Stimulated activated CD8-positive, alpha-beta memory T cell treated with anti-CD3 and anti-CD28 coated beads, Interleukin-15, amount 100 ng/mL, for 48 hours (primary cell): ENCODE measurements at regions not wholly inside any gene's neighbourhood (a gene's known extent, or its start where the extent isn't known, plus 50 kb on each side); places are given as distances from the start of the nearest gene placed in this dataset.

ENCODE experiments used
- DNase-seq, 2 donors: peaks; one replicate each; pipeline ENCODE4 v3.0.0-alpha.2; 2020; ENCODE audit warnings: low read depth in 2 of 2

DNA sequence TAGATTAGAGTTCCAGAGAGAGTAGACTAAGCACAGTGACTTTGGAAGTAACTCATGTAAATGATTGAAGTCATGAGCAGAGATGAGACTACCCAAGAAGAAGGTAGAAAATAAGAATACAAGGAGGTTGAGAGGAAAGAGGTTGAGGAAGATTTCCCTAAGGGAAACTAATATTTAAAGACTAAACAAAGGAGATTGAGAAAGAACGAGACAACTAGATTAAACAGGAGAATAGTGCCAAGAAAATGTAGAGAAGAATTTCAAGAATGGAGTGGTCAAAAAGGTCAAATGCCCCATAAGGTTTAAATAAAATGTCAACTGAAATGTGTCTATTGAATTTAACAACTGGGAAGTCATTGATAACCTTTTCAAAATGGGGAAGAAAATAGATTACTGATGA, 59.0 kb downstream of the RPS29 start:
- no peak for DNase-seq

DNA sequence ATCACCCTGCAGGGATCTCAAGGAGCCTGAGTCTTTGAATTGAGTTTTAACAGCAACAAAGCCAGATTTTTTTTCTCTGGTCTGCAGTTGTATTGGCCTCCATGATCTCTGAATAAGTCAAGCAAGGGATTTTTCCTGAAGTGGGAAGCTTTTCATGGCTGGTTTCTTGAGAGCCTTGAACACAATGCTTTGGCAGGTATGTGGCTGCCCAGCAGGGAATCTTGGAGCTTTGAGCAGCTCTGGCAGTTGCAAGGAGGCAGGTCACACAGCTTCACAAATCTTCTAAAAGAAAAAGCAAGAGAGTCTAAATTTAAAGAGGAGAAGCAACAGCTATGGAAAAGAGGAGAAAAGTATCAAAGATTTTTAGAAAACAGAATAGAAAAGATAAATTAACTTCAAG, 60.1 kb downstream of the RPS29 start:
- no peak for DNase-seq

DNA sequence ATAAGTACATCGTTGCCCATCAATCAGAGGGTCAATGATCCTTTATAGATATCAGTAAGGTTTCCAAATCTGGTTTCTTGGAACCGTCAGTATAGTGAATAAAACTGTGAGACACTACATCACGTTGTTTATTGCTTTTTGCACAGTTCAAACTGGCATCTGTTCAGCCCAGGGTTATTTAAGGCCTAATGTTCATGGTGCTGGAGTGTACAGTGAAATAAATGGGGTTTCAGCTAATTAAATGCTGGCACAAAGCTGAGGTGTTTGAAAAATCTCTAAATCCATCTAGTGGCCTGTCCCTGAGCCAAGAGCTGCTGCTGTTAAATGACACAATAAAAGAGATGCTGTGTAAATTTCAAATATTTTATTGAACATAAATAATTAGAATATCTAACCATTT, 69.9 kb downstream of the RPS29 start:
- DNase-seq: no peak

DNA sequence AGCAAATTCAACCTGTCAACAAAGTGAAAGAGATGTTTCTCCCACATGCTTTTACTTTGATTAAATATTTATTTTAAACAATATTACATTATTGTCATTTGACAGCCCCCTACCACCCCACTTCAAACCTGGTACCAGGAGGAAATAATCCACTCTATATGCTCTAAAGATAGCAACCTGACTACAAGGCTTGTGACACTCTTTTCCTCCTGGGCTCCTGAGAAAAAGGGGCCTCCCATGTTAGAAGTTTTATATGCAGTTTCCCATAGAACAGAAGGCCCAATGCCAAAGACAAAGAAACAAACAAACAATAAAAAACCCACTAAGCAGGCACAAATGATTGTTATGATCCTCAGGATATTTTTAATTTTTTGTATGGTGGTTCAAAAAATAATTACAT, 73.6 kb downstream of the RPS29 start:
- no peak for DNase-seq

DNA sequence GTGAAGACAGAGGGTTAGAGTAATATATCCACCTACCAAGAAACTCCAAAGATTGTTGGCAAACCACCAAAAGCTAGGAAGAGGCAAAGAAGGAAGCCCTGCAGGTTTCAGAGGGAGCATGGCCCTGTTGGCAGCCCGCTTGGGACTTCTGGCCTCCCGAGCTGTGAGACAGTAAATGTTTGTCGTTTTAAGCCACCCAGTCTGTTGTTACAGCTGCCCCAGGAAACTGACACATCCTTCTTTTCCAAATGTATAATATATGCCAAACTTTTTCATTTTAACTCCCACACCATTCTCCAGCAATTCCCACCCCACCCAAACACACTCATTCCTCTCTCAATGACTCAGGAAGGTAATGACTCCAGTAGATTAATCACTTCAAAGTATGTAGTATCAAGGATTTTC, 74.0 kb downstream of the RPS29 start:
- DNase-seq: no peak

DNA sequence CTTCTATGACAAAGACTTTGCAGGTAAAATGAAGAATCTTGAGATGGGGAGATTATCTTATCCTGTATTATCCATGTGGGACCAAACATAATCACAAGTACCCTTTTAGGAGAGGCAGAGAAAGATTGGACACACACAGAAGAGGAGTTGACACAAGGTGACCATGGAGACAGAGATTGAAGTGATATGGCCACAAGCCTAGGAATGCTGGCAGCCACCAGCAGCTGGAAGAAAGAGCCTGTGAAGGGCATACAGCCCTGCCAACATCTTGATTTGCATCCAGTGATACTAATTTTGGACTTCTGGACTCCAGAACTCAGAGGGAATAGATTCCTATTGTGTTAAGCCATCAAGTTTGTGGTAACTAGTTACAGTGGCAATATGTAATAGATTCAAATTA, 78.1 kb downstream of the RPS29 start:
- no peak for DNase-seq

DNA sequence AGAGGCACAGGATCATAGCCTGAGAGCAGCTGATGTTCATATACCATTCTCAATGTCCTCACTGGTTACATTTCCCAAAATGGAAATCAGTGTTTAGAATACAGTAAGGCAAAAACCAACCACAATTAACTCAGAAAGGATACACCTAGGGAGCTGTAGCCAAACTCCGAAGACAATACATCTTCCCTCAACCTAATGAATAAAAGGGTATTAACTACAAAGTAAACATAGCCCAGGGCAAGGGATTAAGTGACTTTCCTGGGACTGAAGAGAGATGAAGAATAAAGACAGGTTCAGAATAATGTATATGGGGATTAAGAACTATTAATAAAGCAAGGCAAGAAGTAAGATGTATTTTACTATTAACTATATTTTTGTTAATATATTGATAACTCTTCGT, 79.5 kb downstream of the RPS29 start:
- no peak for DNase-seq

DNA sequence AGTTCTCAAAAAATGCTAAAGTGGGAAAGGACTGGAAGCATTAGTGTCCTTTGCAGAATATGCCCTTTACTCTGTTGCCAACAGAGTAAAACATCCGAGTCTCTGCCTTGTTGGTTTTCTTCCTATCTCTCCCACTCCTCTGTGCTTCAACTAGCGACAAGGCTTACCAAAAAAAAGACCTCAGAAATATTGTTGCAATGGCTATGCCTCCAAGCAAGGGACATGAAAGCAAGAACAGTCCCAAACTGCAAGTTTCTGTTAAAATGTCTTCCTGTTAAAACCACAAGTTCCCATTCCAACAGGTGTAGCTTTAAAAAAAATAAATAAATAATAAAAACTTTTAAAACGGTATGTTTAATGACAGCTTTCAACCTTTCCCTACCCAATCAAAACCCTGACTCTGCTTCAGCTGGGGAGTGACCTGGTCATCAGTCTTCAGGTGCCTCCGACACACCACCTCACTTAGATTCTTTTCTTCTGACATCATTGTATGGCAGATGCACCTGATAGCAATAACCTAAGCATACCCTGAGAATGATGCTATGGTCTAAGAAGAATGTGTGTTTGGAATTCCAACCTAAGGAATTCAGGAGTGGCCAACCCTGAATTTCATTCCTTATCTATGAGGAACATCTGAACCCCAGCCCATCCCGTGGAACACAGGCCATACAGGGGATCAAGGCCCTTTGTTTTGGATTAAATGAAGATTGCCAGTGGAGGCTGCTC, 81.0 kb downstream of the RPS29 start:
- no peak for DNase-seq

DNA sequence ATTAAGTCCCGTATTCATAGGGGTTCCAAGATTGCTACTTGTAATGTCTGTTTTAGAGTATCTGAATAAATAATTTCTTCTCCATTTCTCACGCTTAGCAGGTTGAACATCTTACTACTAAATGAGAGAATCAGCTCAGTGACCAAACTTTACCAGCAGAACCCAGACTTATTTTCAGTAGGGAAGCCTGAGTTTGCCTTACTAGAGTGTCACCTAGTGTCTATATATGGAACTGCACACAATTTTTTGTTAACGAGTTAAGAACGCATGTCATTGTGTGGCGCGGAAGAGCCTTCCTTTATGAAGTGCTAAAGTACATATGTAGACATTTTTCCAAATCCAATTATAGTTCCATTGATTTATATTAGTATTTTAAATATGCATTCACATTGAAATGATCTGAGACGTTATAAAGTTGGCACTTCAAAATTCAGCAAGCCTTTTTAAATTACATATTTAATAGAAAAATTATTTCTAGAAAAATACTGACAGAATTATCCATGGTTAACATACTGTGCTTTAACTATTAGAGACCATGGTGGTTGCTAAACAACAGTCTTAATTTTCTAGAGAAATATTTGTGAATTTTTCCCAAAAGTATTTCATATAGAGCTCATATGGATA, 88.3 kb downstream of the RPS29 start:
- no peak for DNase-seq

DNA sequence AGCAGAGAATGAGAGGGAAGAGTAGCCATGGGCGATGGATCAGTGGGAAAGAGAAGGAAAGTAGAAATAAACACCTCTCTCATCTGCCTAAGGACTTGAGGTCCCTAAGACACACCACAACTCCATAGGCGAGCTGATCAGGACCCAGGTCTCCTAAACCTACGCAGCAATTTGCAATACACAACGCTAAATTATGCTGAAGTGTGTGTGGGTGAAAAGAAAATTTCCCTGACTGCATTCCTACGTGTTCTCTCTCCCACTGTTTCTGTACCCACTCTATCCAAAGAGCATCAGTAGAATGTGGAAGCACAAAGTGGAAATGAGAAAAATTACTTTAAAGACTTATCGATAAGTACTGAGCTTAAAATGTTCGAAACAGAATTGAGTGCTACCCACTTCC, 88.9 kb downstream of the RPS29 start:
- DNase-seq: no peak

DNA sequence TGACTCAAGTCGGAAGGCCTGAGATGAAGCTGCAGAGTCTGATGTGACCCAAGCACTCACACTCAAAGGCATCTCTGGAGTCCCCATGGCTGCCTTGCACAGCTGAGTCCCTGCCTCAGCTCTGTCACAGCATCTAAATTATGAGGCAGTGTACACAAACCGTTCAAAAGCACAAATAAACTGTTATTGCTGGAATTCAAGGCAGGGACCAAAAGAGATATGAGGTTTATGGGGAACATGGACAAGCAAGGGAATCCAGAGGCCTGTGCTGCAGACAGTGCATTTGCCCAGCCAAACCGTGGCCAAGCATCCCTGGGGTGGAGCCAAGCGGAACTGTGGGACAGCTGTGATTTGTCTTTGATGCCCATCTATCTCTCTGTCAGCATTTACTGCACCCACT, 91.3 kb downstream of the RPS29 start:
- no peak for DNase-seq

DNA sequence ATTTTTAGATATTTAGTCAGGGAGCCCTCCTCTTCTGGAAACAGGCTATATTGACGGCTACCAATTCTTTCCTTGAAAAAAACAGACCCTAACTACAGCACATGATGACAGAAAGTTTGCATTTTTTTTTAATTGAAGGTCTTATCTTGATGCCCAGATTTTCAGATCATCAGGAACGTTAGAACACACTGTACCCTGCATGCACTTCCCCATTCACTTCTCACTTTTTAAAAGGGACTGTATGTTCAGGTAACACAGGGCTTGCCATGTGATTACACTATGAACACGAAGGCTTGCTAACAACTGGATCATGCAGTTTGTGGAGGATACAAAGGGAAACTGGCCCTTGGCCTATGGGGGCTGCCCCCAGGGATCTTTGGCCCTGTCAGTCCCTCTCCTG, 92.6 kb downstream of the RPS29 start:
- no peak for DNase-seq

DNA sequence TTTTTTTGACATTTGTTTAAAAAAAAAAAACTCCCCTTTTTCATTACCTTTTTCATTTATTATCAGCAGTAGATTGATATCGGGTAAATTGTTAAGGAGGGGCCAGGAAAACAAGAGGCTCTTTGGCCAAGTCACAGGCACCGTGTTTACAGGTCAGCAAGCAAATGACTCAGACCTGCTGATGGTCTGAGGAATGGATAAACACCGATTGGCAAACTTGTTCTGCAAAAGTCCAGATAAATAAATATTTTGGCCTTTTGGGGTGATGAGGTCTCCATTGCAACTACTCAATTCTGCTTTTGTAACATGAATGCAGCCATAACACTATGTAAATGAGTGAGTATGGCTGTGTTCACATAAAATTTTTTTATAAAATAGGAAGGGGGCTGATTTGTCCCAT, 94.0 kb downstream of the RPS29 start:
- DNase-seq: no peak

DNA sequence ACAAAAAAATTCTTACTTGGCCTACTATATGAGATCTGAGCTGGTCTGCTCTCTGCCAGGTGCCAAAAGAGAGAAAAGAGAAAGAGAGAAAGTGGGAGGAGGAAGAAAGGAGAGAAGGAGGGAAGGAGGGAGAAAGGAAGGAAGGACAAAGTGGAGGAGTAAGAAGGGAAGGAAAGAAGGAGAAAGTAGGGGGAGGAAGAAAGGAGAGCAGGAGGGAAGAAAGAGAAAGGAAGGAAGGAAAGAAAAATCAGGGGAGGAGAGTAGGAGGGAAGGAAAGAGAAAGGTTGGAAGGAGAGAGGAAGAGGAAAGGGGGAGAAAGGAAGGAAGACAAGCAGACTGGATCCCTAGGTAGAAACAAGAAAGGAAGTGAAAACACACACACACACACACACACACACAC, 96.8 kb downstream of the RPS29 start:
- DNase-seq: no peak

DNA sequence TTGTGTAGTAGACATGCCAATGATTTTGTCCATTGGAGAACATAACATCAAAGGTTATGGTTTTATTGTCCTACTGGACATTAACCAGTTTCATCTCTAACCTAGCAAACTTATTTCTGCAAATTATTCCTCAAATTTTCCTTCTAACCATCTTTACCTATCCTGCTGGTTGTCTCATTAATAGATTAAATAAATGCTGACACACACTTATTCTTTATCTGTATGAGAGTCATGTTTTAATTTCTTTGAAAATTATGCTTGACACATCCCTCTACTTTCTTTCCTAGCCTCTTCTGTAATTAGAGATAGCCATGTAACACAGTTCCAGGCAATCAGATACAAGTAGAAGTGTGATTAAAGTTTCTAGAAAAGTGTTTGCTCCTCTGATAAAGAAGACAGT, 98.9 kb downstream of the RPS29 start:
- no peak for DNase-seq

DNA sequence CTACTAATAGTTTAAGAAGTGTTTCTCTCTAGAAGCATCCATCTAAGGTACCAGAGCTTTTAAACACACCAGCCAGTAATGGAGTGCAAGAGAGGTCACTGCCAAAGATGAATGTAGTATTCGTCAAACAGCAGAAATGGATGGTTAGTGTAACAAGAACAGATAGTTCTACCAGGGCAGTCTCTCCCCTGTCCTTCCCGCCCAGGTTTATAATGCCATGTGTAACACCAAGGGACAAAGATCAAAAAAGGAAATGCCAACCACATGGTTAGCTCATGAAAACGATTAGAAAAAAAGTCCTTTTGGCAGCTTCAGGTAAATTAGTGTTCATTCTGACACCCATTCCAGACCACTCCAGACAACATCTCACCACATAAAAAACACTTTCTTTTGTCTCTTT, 100.9 kb downstream of the RPS29 start:
- no peak for DNase-seq

DNA sequence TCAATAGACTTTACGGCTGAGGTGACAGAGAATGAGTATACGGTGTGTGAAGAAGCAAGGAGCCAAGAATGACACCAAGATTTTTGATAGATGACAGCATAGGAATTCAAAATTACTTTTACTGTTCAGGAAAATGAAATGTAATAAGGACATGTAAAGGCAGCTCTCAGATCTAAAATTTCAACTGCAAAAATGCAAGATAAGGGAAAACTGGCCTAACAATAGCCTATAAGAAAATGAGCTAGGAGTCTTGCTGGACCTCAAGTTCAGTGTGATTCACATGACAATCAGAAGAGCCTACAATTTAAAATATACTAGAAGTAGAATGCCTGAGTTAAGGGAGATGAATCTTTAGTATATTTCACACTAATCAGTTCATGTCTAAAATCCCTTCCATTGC, 102.0 kb downstream of the RPS29 start:
- no peak for DNase-seq

DNA sequence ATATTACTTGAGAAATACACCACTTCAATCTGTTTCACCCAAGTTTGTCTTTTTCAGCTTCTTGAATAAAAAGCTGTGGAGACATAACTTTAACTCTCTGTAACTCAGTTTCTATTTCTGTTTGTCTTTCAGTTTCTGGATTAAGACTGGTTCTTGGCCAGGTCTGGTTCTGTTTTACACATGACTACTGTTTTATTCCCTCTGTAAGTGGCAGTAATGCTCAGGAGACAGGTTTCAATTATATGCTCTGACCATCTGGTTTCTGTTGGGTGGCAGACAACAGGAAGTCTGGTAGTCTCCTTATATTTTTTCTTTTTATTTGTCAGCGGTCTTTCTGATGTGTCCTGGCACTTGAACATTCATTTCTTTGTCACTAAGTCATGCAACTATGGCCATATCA, 102.9 kb downstream of the RPS29 start:
- no peak for DNase-seq

DNA sequence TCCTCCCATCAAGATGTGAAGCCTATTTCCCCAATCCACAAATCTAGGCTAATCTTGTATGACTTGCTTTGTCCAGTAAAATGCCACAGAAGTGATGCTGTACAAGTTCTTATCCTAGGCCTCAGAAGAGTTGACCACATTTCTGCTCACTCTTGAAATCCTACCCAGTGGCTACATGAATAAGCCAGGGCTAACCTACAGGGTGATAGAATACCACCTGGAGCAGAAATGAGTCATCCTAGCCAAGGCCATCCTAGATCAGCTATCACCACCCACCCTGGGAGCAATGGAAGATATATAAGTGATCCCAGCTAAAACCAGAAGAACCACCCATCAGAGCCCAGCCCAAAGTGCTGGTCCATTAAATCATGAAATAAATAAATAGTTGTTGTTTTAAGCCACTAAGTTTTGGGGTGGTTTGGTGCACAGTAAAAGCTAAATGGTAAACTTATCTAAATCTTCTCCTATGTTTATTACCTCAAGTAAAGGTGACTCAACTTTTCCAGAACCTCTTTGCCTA, 105.1 kb downstream of the RPS29 start:
- no peak for DNase-seq

DNA sequence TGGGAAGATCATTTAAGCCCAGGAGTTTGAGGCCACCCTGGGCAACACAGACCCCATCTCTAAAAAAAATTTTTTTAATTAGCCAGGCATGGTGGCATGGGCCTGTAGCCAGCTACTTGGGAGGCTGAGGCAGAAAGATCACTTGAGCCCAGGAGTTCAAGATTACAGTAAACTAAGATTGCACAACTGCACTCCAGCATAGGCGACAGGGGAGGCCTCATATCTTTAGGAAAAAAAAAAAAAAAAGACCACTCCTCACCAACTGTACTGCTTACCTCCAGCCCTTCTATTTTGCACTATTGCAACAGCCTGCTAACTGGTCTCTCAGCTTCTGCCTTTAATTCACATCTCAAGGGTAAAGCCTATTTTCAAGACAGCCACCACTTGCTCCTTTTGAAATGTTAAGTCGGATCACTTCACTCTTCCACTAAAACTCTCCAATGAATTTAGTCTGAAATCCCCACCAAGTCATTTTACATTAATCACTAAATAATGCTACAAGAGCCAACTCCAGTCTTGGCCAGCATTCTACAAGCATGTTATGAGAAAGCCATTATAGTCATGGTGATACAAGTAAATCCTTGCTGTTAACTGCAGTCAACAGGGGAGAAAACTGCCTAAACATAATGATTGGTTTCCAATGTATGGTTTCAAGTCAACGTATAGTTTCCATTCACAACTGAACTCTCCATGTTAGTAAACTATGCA, 106.0 kb downstream of the RPS29 start:
- DNase-seq: no peak

DNA sequence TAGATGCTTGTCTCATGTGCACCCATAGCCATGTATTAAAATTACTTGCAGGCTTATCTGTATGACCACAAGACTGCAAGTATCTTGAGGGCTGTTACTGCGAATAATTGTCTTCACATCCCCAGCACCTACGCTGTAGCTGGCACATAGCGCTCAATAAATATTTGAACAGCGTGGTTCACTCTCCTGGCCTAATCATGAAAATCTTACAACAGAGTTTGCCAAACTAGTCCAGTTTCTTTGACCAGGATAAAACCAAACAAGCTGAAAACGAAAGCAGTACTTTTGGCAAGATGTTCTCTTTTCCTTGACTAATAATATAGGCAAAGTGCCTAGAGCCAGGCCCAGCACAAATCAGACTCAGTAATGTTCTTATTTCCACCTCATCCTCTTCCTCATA, 106.7 kb downstream of the RPS29 start:
- no peak for DNase-seq

DNA sequence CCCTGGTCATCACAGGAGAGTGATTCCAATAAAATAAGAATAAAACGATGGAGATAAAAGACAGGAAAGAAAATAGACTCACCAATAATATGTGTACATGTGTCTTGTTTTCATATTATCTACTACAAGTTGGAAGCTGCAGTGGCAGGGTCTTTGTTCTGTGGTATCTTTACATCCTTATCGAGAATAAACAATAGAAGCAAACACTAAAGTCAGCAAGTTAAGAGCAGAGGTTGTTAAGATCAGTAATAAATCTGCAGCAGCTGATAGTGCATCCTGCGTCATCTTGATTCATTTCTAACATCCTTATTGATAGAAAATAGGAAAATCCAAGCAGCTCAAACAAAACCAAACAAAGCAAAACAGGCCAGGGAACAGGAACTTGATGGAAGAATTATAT, 107.4 kb downstream of the RPS29 start:
- no peak for DNase-seq

DNA sequence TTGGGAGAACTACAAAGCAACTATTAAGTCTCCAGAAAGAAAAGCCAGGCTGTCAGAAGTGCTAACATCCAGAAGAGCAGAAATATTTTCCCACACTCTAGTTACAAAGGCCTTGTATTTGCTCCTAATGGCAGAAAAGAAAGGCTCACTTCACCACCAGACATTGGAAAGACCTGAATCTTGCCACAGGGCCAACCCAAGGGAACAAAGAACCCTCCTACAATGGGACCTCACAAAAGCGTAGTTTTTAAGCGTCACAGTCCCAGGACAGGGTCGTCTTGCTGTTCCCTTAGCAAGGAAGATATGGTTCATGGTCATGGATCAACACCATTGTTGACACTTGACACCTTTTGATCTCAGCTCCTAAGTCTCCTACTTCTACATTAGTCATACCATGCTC, 119.1 kb downstream of the RPS29 start:
- no peak for DNase-seq
